ENCODE measurements at regions not wholly inside any gene's neighbourhood (a gene's known extent, or its start where the extent isn't known, plus 50 kb on each side); places are given as distances from the start of the nearest gene placed in this dataset.
A peak's percentile ranks its signal among the peaks of the same experiment; 100 is the strongest.

DNA sequence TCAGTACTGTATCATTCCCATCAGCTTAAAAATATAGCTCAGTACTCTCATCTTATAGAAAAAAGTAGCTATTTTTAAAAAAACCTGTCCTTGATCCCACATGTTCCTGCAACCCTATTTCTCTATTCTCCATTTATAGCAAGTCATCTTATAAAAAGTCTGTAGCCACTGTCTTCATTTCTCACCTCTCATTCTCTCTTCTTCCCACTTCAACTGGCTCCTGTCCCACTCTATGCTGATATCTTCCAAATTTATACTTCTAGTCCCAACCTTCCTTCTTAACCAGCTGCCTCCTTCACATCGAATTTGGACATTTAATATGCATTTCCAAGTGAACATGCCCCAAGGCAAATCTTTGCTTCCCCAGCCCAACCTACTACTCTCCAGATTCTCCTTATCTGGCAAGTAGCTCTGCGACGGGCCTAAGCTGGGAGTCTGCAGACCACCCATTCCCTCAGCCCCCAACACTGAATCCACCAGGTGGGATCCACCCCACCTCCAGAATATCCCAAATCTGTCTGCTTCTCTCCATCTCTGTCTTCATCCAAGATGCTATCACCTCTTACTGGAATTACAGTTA is 52.0 kb upstream of the TANC2 start:
- DNase-seq (ENCODE audit: low read depth) = no peak

DNA sequence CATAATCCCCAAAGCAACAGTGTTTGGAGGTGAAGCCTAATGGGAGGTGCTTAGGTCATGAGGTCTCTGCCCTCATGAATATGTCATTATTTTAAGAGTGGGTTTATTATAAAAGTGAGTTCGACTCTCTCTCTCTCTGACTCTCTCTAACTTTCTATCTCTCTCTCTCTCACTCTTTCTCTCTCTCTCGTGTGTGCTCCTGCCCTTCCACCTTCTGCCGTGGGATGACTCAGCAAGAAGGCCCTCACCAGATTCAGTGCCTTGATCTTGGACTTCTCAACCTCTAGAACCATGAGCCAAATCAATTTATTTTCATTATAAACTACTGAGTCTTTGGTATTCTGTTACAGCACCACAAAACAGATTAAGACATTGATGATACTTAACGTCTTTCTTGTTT is 53.7 kb upstream of the TANC2 start:
- no peak for DNase-seq (ENCODE audit: low read depth)

DNA sequence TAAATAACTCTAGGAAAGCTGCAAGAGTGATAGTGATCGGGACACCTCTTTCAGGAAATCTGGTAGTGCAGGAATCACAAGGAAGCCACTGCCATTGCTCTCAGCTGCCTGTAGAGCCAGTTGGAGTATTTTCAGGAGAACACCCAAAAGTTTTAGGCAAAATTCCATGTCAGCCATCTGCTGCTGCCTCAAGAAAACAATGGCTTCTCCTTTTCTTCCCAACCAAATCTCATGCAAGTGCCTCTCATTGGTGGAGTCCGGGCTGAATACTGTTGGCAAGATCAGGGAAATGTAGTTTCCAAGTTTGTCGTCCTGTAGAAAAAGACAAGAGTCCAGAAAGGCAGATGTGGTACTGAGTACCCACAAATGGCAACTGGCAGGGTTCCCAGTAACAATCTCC is 54.9 kb upstream of the TANC2 start:
- no peak for DNase-seq (ENCODE audit: low read depth)

DNA sequence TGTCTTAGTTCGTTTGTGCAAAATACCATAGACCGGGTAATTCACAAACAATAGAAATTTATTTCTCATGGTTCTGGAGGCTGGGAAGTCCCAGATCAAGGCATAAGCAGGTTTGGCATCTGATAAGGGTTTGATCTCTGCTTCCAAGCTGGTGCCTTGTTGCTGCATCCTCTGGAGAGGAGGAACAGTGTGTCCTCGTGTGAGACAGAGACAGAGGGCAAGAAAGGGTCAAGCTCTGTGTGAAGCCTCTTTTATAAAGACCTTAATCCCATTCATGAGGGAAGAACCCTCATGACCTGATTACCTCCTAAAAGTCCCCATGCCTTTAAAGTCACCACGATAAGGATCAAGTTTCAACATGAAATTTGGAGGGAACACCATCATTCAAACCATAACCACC is 55.8 kb upstream of the TANC2 start:
- no peak for DNase-seq (ENCODE audit: low read depth)

DNA sequence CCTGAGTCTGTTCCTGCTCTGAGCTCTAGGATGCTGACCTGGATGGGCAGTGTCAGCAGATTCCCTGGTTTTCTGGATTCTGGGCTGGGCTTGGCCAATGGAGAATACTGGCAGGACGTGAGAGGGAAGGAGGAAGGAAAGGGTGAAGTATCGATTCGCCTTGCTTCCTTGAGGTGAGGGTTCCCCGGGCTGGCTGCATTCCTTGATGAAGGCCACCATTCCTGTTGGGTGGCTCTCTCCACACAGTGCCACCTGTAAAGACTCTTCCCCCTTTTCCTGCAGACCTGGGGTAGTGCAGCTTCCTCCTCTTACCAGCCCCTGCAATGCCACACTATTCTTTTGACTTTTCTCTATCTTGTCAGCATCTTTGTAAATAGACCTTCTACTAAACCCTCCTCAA is 58.1 kb upstream of the TANC2 start:
- DNase-seq (ENCODE audit: low read depth) = no peak

DNA sequence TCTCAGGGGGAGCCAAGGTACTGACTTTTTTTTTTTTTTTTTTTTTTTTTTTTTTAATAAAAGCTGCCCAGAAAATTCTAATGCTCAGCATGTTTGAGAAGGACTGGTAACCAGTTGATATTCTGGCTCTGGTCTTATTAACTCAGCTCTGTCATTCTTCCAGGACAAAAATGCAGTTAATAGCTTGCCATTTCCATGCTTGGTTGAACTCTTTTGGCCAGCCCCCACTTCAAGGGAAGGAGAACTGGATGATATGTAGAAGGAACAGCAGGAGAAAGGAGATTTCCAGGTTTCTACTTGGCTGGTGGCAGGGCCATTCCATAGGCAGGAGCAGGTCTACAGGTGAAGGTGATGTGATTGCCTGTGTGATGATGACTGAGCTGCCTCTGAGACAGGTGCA is 59.2 kb upstream of the TANC2 start:
- DNase-seq (ENCODE audit: low read depth) = no peak

DNA sequence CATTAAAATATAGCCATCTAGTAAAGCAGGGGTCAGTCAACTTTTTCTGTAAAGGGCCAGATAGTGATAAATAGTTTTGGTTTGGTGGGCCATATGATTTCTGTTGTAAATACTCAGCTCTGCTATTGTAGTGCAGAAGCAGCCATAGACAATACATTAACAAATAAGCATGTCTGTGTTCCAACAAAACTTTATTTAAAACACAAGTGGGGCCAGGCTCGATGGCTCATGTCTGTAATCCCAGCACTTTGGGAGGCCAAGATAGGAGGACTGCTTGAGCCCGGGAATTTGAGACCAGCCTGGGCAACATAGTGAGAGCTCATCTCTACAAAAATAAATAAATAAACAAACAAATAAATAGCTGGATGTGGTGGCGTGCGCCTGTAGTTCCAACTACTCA is 60.8 kb upstream of the TANC2 start:
- DNase-seq (ENCODE audit: low read depth) = no peak

DNA sequence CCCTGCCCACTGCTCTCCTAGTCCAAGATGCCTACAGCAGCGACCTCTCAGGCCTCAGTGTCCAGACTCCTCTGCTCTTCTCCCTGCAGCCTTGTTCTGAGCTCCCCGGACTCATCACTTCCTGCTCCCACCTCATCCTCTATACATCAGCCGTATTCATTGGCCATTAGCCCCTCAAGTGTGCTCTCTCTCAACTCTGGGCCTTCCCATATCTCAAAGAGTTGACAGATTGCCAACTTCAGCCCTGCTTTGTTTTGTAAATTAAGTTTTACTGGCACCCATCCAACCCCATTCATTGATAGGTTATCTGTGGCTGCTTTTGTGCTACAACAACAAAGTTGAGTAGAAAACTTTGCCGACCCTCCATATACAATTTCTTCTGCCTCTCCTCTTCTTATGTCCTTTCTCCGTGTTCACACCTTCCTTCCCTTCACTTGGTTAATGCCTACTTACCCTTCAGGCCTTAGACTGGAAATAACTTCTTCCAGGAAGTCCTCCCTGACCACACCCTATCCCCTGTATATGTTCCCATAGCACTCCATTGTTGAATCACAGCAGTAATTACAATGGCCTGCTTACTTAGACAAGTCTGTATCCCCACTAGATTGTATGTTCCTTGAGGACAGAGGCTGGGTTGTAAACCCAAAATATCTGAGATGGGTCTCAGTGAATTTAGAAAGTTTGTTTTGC is 63.4 kb upstream of the TANC2 start:
- DNase-seq (ENCODE audit: low read depth) = no peak

DNA sequence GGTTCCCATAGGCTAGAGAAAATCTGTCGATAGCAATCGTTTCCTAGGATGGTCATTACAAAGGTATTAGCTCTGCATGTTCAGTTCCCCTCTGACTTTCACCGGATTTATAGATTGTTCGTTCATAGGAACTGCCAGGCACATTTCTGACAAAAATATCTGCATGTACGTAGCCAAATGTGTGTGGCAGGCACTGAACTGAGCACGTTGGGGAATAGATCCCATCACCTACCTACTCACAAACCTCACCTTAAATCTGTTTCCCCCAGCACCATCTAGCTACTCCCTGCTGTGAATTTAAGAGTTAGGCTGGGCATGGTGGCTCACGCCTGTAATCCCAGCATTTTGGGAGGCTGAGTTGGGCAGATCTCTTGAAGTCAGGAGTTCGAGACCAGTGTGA is 64.5 kb upstream of the TANC2 start:
- DNase-seq (ENCODE audit: low read depth) = no peak

DNA sequence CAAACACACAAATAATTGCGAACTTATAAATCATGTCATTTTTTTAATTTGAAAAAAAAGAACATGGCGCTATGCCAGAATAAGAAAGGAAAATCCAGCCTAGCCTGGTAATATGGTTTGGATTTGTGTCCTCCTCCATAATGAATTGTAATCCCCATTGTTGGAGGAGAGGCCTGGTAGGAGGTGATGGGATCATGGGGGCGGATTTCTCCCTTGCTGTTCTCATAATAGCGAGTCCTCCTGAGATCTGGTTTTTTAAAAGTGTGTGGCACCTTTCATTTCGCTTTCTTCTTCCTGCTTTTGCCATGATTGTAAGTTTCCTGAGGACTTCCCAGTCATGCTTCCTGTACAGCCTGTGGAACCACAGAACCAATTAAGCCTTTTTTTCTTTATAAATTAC is 65.9 kb upstream of the TANC2 start:
- no peak for DNase-seq (ENCODE audit: low read depth)

DNA sequence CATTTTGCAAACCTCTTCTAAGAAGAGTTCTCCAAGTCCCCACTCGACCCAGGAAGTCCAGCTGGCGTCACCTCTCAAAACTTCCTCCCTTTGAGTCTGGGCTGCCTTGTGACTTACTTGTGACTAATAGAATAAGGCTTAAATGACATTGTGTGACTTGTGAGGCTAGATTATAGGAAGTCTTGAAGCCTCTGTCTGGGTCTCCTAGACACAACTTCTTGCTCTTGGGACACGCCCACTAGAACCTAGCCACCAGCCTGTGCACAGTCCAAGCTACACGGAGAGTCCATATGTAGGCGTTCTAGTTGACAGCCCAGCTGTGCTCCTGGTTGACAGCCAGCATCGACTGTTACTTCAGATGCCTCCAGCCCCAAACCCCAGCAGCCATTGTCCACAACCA is 66.7 kb upstream of the TANC2 start:
- DNase-seq (ENCODE audit: low read depth) = no peak

DNA sequence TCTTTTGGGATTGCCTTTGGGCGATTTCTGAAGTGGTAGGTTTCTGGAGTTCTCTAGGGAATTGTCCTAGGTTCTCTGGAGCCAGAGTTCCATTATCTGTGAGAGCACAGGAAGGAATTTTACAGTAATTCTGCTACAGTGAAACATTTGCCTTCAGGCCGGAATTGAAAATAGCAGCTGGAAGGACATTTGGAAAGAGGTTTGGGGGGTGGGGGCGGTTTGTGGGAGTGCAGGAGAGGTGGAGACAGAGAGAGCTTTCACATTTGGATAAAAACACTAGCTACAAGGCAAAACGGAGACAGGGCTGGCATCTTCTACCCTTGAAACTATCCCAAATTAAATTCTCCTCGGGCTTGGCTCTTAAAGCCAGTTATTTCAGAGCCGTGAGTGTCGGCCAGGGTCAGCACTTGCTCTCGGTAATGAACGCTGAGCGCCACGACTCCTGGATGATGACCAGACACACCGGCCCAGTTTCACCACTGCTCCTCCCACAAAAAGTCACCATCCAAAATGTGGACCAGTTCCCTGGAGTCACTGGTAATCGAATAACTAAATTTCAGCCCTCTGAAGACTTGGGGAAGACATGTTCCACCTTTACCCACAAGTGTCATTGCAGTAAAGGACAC is 67.7 kb upstream of the TANC2 start:
- no peak for DNase-seq (ENCODE audit: low read depth)

DNA sequence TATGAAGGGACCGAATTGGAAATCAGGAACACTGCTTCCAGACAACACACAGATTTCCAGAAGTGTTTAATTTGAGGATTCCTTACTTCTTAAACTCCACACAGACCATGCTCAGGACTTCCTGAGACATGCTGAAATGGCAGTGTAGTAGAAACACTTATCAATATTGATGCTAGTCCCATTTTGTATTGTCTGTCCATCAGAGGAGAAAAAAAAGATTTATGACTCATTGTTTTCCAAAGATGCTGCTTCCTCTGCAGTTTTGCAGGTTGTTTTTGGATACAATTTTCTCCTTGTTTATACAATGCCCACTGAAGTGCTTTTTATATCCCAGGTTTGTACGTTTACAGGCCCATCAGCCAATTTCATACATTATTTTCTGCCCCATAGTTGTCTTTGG is 68.3 kb upstream of the TANC2 start:
- no peak for DNase-seq (ENCODE audit: low read depth)

DNA sequence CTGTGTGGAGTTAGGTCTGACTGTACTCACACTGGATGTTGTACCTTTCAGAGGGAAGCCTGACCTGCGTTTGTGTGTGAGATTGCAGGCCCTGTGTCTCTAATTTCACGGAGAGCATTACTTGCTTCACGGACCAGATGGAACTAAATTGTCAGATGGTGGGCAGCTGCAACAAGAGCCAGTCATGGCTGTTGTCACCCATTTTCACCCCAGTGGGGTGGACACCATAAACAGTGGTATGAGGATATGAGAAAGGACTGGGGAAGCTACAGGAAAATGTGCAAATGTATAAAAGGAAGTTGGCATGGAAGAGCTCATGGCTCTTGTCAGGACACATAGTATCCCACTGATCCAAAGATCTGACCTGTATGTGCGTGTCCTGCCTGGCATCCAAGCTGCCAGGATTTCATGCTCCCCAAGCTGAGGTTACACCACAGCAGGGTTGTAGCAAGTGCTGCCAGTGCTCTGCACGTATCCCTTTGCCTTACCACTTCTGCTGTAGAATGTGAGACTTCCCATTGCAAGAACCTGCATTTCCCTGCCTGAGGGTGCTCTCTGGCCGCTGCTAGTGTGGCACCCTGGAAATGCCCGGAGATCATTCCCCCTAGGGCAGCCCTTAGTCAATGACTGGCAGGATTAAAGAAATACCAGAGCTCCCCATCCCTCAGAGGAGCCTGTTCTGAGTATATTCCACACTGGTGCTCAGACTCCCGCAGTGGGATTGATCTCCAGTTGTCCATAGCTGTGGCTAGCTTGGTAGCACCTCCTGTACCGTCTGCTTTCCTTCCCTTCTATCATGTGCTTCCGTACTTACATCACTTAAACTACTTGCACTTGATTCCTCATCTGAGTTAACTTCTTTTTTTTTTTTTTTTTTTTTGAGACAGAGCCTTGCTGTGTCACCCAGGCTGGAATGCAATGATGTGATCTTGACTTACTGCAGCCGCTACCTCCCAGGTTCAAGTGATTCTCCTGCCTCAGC is 70.4 kb upstream of the TANC2 start:
- no peak for DNase-seq (ENCODE audit: low read depth)

DNA sequence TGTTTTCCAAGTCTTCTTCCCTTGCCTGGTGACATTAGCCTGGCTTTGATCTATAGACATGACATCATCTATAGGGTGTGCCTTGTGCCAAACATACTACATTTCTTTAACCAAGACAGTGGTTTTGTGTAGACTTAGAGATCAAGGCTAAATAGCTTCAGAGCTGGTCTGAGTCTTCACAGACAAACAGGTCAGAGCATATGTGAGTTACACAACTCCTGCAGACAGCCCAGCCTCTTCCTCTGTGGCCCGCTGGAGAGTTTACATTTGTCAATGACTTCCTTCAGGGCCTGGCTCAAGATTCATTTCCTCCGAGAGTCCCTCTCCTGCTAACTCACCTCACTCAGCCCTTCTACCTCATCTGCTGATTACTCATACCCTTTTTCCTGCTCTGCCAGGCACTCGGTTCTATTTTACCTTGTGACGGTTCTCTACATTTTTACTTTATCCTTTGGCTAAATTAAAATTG is 73.1 kb upstream of the TANC2 start:
- DNase-seq (ENCODE audit: low read depth) = peak; percentile 57

DNA sequence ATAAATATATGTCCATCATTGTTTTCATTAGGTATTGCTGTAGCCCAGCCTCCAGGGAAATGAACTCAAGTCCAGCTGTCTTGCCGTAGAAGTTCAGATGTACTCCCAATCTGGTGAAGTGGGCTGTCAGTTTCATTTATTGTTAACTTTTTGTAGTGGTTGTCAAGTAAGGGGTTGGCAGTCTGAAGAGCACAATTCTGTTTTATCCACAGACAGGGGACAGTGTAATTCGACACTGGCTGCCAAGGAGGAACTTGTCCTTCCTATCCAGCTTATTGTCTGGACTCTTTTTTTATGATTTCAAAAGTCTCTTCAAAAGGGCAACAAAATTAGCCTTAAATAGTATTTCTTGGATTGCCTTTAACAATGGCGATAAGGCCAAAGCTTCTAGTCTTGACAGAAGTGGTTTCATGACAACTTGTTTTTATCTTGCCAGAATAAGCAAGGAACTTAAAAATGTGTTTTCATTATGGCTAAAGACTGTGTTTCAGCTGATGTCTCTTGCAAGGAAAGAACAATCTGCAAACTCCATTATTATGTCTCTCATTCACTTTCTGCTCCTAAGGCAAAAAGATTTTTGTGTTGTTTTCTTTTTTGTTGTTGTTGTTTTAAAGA is 73.9 kb upstream of the TANC2 start:
- no peak for DNase-seq (ENCODE audit: low read depth)

DNA sequence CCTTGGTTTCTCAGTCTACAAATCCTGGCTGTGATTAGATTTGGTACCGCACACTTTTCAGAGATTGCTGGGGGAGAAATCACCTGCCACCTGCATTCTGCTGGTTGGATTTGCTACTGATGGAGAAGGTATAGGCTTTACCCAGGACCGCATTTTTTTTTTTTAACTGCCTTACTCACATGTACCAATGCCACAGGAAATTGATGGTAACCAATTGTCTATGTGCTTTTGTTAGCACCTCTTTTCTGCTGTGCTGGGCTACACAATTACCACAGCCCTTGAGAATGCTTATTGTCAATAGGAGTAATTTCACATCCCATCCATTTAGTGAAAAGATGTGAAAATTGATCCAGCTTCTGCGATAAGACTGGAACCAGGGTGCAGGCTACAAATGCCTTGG is 74.4 kb upstream of the TANC2 start:
- DNase-seq (ENCODE audit: low read depth) = no peak

DNA sequence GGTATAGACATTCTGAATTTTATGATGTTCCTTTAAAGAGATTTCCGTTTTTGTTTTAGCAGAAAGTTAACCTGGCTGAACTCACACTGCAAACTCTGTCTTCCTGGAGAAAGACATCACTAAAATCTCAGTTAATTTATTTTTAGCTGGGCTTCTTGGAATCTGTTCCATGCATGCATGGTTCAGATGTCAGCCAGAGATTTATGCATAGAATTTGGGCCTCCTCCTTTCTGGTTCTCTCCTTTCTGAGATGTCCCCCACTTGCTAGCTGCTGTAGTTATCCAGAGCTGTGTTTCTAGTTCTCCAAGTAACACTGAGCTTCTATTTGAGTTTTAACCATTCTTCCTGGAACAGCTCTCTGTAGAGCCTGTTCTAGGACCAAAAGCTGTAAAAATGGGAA is 77.3 kb upstream of the TANC2 start:
- no peak for DNase-seq (ENCODE audit: low read depth)

DNA sequence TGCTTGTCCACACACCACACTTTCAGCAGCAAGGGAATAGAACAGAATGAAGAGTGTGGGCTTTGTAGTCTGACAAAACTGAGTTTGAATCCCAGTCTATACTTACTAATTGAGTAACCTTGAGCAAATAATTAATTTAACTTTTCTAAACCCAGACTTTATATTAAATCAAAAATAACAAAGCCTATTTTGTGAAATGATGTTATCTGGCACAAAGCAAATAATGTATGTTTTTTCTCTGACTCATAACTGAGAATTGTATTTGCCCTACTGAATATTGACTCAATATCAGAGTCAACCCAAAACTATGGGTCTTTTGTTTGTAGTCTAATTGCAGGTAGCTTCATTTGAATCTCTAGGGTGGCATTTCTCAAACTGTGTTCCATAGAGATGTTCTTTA is 77.9 kb upstream of the TANC2 start:
- DNase-seq (ENCODE audit: low read depth) = no peak

DNA sequence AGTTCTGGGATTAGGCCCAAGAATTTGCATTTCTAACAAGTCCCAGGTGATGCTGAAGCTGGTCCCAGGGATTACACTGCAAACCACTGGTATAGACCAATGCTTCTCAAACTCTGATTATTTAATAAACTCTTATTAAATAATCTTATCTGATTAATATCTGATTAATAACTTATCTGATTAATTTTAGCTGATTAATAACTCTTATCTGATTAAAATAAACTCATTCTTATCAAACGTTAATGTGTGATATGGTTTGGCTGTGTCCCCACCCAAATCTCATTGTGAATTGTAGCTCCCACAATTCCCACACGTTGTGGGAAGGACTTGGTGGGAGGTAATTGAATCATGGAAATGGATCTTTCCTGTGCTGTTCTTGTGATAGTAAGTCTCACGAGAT is 78.6 kb upstream of the TANC2 start:
- DNase-seq (ENCODE audit: low read depth) = no peak

DNA sequence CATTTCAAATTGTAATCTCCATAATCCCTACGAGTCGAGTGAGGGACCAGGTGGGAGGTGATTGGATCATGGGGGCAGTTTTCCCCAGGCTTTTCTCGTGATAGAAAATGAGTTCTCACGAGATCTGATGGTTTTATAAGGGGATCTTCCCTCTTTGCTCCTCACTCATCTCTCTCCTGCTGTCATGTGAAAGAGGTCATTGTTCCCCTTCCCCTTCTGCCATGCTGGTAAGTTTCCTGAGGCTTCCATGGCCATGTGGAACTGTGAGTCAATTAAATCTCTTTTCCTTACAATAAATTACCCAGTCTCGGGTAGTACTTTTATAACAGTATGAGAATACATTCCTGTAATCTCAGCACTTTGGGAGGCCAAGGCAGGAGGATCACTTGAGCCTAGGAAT is 76.7 kb upstream of the MARCHF10 start:
- DNase-seq (ENCODE audit: low read depth) = no peak

DNA sequence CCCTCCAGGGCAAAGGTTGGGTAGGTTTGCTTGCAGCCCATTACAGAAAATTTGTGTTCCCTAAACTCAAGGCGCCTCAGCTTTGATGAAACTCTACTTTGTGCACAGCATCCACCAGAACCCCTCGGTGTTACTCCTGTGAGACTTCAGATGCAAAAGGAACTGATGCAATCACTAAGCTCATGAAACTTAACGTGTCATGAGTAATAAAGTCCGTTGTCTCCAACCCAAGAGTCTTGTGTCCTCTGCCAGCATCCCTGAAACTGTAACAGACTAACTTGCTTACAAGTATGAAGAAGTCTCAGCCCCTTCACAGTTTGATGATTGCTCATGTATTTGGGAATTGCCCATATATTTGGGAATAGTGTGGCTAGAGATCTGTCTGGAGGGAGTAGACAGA is 74.8 kb upstream of the MARCHF10 start:
- peak; percentile 48 for DNase-seq (ENCODE audit: low read depth)
